ENCODE measurements at regions not wholly inside any gene's neighbourhood (a gene's known extent, or its start where the extent isn't known, plus 50 kb on each side); places are given as distances from the start of the nearest gene placed in this dataset.

DNA sequence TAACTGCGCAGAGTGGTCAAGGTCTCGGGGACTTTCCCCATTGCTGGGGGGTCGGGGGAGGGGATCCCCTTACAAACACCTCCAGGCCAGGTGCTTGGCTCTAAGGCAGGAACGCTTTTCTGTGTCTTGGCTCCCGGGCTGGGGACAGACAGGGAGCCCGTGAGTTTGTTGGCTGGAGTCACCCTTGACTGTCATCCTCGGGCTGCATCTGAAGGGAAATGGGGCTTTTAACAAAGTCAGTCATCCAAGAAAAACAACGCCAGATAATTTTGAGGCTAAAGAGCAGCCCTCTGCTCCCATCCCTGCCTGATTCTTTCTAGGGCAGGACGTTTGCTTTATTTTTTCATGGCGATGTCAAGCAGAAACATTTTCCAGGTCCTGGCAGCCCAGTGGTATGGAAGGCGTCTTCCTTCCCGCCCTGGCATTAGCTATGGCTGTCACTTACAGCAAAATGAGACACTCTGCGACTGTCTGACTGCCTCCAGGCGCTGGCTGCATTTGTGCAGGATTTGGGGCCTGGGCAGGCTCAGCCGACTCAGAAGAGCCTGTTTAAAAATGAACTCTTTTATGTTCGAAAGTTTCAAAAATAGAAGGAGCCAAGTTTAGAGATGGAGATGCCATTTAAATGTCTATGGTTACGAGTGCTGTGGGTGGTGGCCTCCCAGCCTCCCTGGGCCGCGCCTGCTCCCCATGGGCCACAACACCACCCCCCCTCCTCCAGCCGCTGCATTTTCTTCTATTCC, 54.7 kb upstream of the TNS3 start:
- DNase-seq, result no peak

DNA sequence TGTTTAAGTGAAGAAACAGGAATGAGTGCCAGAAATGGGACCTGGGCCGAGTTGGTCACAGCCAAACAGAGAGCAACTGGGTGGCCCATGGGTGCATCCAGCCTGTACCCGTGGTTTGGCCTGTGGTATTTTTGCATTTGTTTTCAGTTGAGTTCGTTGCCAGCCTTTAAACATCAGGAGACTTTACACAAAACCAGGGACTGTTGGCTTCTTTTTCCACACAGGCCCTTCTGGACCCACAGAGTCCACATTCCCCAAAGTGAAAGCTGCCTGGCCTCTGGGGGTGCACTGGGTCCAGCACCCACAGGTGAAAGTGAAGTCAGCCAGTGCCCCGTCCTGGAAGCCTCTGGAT, 54.1 kb upstream of the TNS3 start:
- DNase-seq, result no peak

DNA sequence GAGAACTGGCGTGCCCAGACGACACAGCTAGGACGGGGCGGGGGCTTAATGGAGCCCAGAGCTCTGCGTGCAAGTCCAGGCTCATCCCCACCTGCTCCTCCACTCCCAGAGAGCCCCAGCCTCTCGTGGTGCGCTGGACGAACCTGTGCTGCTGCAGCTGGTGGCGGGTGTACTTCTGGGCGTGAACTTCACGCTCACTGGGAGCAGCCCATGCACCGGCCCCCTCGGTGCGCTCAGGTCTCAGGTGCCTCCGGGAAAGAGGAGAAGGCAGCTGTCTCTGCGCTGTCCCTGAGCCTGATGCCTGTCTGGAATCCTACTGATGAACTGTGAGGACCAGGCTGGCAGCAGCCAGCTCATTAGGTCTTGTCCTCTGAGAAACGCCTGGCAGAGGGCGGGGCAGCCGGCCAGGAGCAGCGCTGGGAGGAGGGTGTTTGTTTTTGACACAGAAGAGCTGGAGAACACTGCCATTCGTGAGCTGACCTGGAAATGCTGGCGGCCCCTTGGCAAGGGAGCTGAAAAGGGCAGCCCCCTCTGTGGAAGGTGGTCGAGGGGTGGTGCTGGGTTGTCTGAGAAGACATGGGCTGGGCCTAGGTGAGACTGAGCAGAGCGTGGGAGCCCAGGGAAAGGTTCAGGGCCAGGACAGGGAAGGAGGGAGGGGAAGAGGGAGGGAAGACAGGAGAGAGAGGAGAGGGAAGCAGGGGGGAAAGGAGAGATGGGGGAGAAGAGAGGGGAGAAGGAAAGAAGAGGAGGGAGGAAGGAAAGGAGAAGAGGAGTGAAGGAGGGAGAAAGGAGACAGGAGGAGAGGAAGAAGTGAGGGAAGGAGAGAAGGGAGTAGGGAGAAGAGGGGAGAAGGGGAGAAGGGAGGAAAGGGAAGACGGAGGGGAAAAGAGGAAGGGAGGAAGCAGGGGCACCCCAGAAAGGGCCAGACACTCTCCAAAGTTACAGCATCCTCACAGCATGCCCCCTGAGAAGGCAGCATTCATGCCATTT, 53.5 kb upstream of the TNS3 start:
- DNase-seq, result no peak

DNA sequence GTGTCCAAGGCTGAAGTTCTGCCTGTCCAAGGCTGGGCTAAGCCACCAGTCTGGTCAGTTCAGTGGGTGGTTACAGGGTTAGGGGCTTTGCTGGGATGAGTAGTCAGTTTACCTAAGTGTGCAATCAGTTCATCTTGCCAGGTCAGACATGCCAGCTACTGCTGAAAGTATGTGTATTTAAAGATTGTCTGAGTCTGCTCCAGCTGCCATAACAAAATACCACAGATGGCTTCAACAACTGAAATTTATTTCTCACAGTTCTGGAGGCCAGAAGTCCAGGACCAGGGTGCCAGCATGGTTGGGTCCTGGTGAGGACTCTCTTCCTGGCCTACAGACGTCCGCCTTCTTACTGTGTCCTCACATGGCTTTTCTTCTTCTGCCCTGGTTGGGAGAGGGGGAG, 52.4 kb upstream of the TNS3 start:
- DNase-seq, result no peak

DNA sequence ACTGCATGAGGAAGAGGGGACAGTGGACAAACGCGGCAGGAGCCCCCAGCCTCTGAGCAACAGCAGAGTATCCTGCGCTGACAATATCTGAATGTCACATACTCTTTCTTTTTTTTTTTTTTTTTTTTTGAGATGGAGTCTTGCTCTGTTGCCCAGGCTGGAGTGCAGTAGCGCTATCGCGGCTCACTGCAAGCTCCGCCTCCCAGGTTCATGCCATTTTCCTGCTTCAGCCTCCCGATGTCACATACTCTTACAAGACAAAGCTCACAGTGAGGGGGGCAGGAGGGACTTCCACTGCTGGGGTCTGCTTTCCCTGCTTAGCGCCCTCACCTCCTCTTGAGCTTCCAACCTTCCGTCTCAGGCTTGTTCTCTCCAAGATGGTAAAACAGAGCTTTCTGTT, 51.2 kb upstream of the TNS3 start:
- DNase-seq, result no peak

All from inflammatory macrophage treated with lipopolysaccharide for 1 hour (primary cell).